T-helper 9 cell (primary cell): ENCODE measurements at regions not wholly inside any gene's neighbourhood (a gene's known extent, or its start where the extent isn't known, plus 50 kb on each side); places are given as distances from the start of the nearest gene placed in this dataset.

Experiments used
- DNase-seq: peaks from one replicate; pipeline ENCODE4 v3.0.0-alpha.2; 2020

GRCh38 chr10:90342480-90342879 is 515.4 kb downstream of the HTR7 start:
- DNase-seq: no peak

- no peak for DNase-seq
Measured at GRCh38 chr10:90344226-90344625, 513.6 kb downstream of the HTR7 start.

- DNase-seq: no peak
Measured at GRCh38 chr10:90347239-90347638, 510.6 kb downstream of the HTR7 start.

GRCh38 chr10:90350122-90350521 is 507.7 kb downstream of the HTR7 start:
- DNase-seq: no peak

- no peak for DNase-seq
Measured at GRCh38 chr10:90352288-90352687, 505.6 kb downstream of the HTR7 start.

- DNase-seq: no peak
Measured at GRCh38 chr10:90354914-90355313, 502.9 kb downstream of the HTR7 start.

GRCh38 chr10:90363799-90364483 is 493.9 kb downstream of the HTR7 start:
- DNase-seq: no peak

GRCh38 chr10:90372451-90372850 is 485.4 kb downstream of the HTR7 start:
- no peak for DNase-seq

- DNase-seq: no peak
Measured at GRCh38 chr10:90373911-90374310, 483.9 kb downstream of the HTR7 start.

GRCh38 chr10:90378524-90379076 is 479.2 kb downstream of the HTR7 start:
- no peak for DNase-seq

GRCh38 chr10:90381468-90381867 is 476.4 kb downstream of the HTR7 start:
- DNase-seq: no peak

- DNase-seq: no peak
Measured at GRCh38 chr10:90389876-90390275, 468.0 kb downstream of the HTR7 start.

GRCh38 chr10:90394311-90394710 is 463.5 kb downstream of the HTR7 start:
- no peak for DNase-seq

- no peak for DNase-seq
Measured at GRCh38 chr10:90396721-90397120, 461.1 kb downstream of the HTR7 start.

GRCh38 chr10:90398566-90398965 is 459.3 kb downstream of the HTR7 start:
- no peak for DNase-seq

GRCh38 chr10:90399782-90400181 is 458.1 kb downstream of the HTR7 start:
- no peak for DNase-seq

- DNase-seq: no peak
Measured at GRCh38 chr10:90403211-90404000, 454.4 kb downstream of the HTR7 start.

- DNase-seq: no peak
Measured at GRCh38 chr10:90407131-90407530, 450.7 kb downstream of the HTR7 start.

GRCh38 chr10:90407851-90408250 is 450.0 kb downstream of the HTR7 start:
- DNase-seq: no peak

- no peak for DNase-seq
Measured at GRCh38 chr10:90412582-90412981, 445.3 kb downstream of the HTR7 start.

- DNase-seq: no peak
Measured at GRCh38 chr10:90413196-90413595, 444.6 kb downstream of the HTR7 start.

- no peak for DNase-seq
Measured at GRCh38 chr10:90414926-90415325, 442.9 kb downstream of the HTR7 start.

GRCh38 chr10:90417029-90417428 is 440.8 kb downstream of the HTR7 start:
- no peak for DNase-seq
